ENCODE measurements at regions not wholly inside any gene's neighbourhood (a gene's known extent, or its start where the extent isn't known, plus 50 kb on each side); places are given as distances from the start of the nearest gene placed in this dataset.

- TF ChIP-seq YY1 (IDR thresholded peaks at IDR 0.05; ENCODE audit: low read depth) (no peak), MAX (IDR thresholded peaks at IDR 0.05) (no peak), TEAD4 (IDR thresholded peaks at IDR 0.05) (no peak), REST (IDR thresholded peaks at IDR 0.05; ENCODE audit: low read depth) (no peak), EP300 (IDR thresholded peaks at IDR 0.05; ENCODE audit: borderline replicate concordance) (no peak), EGR1 (IDR thresholded peaks at IDR 0.05) (no peak), TAF1 (IDR thresholded peaks at IDR 0.05; ENCODE audit: low read depth) (no peak), FOXM1 (IDR thresholded peaks at IDR 0.05; ENCODE audit: borderline replicate concordance, low read depth) (no peak), RAD21 (IDR thresholded peaks at IDR 0.05; ENCODE audit: low read depth) (no peak), ZBTB7A (IDR thresholded peaks at IDR 0.05; ENCODE audit: low read depth) (no peak), CEBPB (IDR thresholded peaks at IDR 0.05) (no peak)
Observed at GRCh38 chr1:187456446-187456845, 627.7 kb downstream of the PLA2G4A start.
